Mononuclear cell (primary cell): ENCODE measurements at regions not wholly inside any gene's neighbourhood (a gene's known extent, or its start where the extent isn't known, plus 50 kb on each side); places are given as distances from the start of the nearest gene placed in this dataset.
A peak's percentile ranks its signal among the peaks of the same experiment; 100 is the strongest.
"Not testable (repeated sequence)": the region's sequence is repeated elsewhere in the genome, so short reads cannot be mapped to it uniquely, and the experiment has no call there.

ENCODE experiments used
- H3K27me3 ChIP-seq: 2 replicates; pipeline ENCODE4 v1.6.0; 2011; ENCODE audit warnings: low read length, control low read depth; ENCODE audit not compliant: insufficient read depth
- H3K4me1 ChIP-seq: 2 replicates; pipeline ENCODE4 v1.5.1; 2011; ENCODE audit warnings: mild to moderate bottlenecking, low read length, control low read depth; ENCODE audit not compliant: insufficient read depth
- H3K4me3 ChIP-seq: 2 replicates; pipeline ENCODE4 v1.5.1; 2011; ENCODE audit warnings: mild to moderate bottlenecking, low read length, moderate library complexity
- H3K9me3 ChIP-seq: 2 replicates; pipeline ENCODE4 v1.5.1; 2011; ENCODE audit warnings: low read depth, mild to moderate bottlenecking, control low read depth, low read length

- Histone ChIP-seq H3K27me3 (no peaks in the 10 kb centered on the region), H3K4me3 (no peak overlapping the region), H3K4me1 (no peaks in the 10 kb centered on the region), H3K9me3 (no peaks in the 10 kb centered on the region)
These were observed 154.2 kb upstream of the KCTD7 start for GRCh38 chr7:66474441-66474840.

GRCh38 chr7:66476056-66476455 is 152.6 kb upstream of the KCTD7 start:
- not testable (repeated sequence) for H3K9me3 ChIP-seq, H3K4me3 ChIP-seq, H3K4me1 ChIP-seq, H3K27me3 ChIP-seq

- not testable (repeated sequence) for H3K4me1 ChIP-seq, H3K4me3 ChIP-seq, H3K27me3 ChIP-seq, H3K9me3 ChIP-seq
These were observed 150.8 kb upstream of the KCTD7 start for GRCh38 chr7:66477822-66478397.

GRCh38 chr7:66481229-66481628 is 147.5 kb upstream of the KCTD7 start:
- H3K4me1 ChIP-seq, H3K27me3 ChIP-seq, H3K4me3 ChIP-seq, H3K9me3 ChIP-seq: not testable (repeated sequence)

GRCh38 chr7:66489065-66489464 is 139.6 kb upstream of the KCTD7 start:
- H3K4me3 ChIP-seq, H3K9me3 ChIP-seq, H3K27me3 ChIP-seq: not testable (repeated sequence)
- H3K4me1 ChIP-seq: peaks cover 11% of the 10 kb centered on the region

GRCh38 chr7:66489741-66490140 is 138.9 kb upstream of the KCTD7 start:
- H3K9me3 ChIP-seq, H3K27me3 ChIP-seq, H3K4me3 ChIP-seq: not testable (repeated sequence)
- H3K4me1 ChIP-seq: peaks cover 16% of the 10 kb centered on the region

- H3K27me3 ChIP-seq, H3K9me3 ChIP-seq, H3K4me3 ChIP-seq: not testable (repeated sequence)
- peaks cover 16% of the 10 kb centered on the region for H3K4me1 ChIP-seq
These were observed 137.7 kb upstream of the KCTD7 start for GRCh38 chr7:66490979-66491378.

- not testable (repeated sequence) for H3K4me3 ChIP-seq, H3K27me3 ChIP-seq, H3K9me3 ChIP-seq
- peaks cover 16% of the 10 kb centered on the region for H3K4me1 ChIP-seq
These were observed 136.3 kb upstream of the KCTD7 start for GRCh38 chr7:66492405-66492804.

- H3K9me3 ChIP-seq: no peaks in the 10 kb centered on the region
- H3K27me3 ChIP-seq: no peaks in the 10 kb centered on the region
- peaks cover 16% of the 10 kb centered on the region for H3K4me1 ChIP-seq
- H3K4me3 ChIP-seq: peak overlapping the region; percentile 57
These were observed 135.2 kb upstream of the KCTD7 start for GRCh38 chr7:66493235-66494205.

GRCh38 chr7:66497346-66497745 is 131.3 kb upstream of the KCTD7 start:
- no peaks in the 10 kb centered on the region for H3K9me3 ChIP-seq
- peaks cover 16% of the 10 kb centered on the region for H3K4me1 ChIP-seq
- H3K27me3 ChIP-seq: no peaks in the 10 kb centered on the region
- no peak overlapping the region for H3K4me3 ChIP-seq

- H3K4me3 ChIP-seq: no peak overlapping the region
- H3K4me1 ChIP-seq: no peaks in the 10 kb centered on the region
- no peaks in the 10 kb centered on the region for H3K27me3 ChIP-seq
- no peaks in the 10 kb centered on the region for H3K9me3 ChIP-seq
These were observed 128.6 kb upstream of the KCTD7 start for GRCh38 chr7:66500087-66500486.

- H3K9me3 ChIP-seq: no peaks in the 10 kb centered on the region
- peaks cover 14% of the 10 kb centered on the region for H3K27me3 ChIP-seq
- H3K4me1 ChIP-seq: peaks cover 6% of the 10 kb centered on the region
- H3K4me3 ChIP-seq: no peak overlapping the region
These were observed 126.2 kb upstream of the KCTD7 start for GRCh38 chr7:66502230-66503035.

- Histone ChIP-seq H3K9me3 (no peaks in the 10 kb centered on the region), H3K4me3 (no peak overlapping the region), H3K27me3 (peaks cover 14% of the 10 kb centered on the region), H3K4me1 (peaks cover 6% of the 10 kb centered on the region)
These were observed 125.7 kb upstream of the KCTD7 start for GRCh38 chr7:66503036-66503370.

- Histone ChIP-seq H3K9me3 (no peaks in the 10 kb centered on the region), H3K27me3 (peaks cover 17% of the 10 kb centered on the region), H3K4me1 (peaks cover 6% of the 10 kb centered on the region), H3K4me3 (no peak overlapping the region)
These were observed 125.1 kb upstream of the KCTD7 start for GRCh38 chr7:66503551-66504031.

- Histone ChIP-seq H3K4me3 (no peak overlapping the region), H3K4me1 (peaks cover 6% of the 10 kb centered on the region), H3K27me3 (peaks cover 23% of the 10 kb centered on the region), H3K9me3 (no peaks in the 10 kb centered on the region)
These were observed 124.5 kb upstream of the KCTD7 start for GRCh38 chr7:66504131-66504530.
